HG02798 (cell line): ENCODE measurements at regions not wholly inside any gene's neighbourhood (a gene's known extent, or its start where the extent isn't known, plus 50 kb on each side); places are given as distances from the start of the nearest gene placed in this dataset.
A peak's percentile ranks its signal among the peaks of the same experiment; 100 is the strongest.
"Not testable (repeated sequence)": the region's sequence is repeated elsewhere in the genome, so short reads cannot be mapped to it uniquely, and the experiment has no call there.

Experiments used
- ATAC-seq: cut with Tn5 transposase; IDR thresholded peaks from one replicate; pipeline ENCODE4 v1.9.1; 2021; ENCODE audit warnings: mild to moderate bottlenecking; ENCODE audit not compliant: unreplicated experiment, poor library complexity

- ATAC-seq: no peak
Measured at GRCh38 chr18:70981400-70982140, 692.7 kb downstream of the SOCS6 start.

- no peak for ATAC-seq
Measured at GRCh38 chr18:70973626-70974025, 684.8 kb downstream of the SOCS6 start.

GRCh38 chr18:70966419-70966818, 677.6 kb downstream of the SOCS6 start:
- no peak for ATAC-seq

- no peak for ATAC-seq
Measured at GRCh38 chr18:70961939-70962338, 673.1 kb downstream of the SOCS6 start.

GRCh38 chr18:70956554-70956953, 667.7 kb downstream of the SOCS6 start:
- no peak for ATAC-seq

- ATAC-seq: no peak
Measured at GRCh38 chr18:70936160-70936559, 647.3 kb downstream of the SOCS6 start.

- ATAC-seq: no peak
Measured at GRCh38 chr18:70931942-70932814, 643.3 kb downstream of the SOCS6 start.

GRCh38 chr18:70920840-70921374, 632.1 kb downstream of the SOCS6 start:
- no peak for ATAC-seq

- ATAC-seq: no peak
Measured at GRCh38 chr18:70907673-70908072, 618.8 kb downstream of the SOCS6 start.

- ATAC-seq: no peak
Measured at GRCh38 chr18:70892381-70892780, 603.5 kb downstream of the SOCS6 start.

GRCh38 chr18:70870292-70870691, 581.4 kb downstream of the SOCS6 start:
- no peak for ATAC-seq

GRCh38 chr18:70848329-70848728, 559.5 kb downstream of the SOCS6 start:
- ATAC-seq: no peak

GRCh38 chr18:70840649-70841048, 551.8 kb downstream of the SOCS6 start:
- ATAC-seq: no peak

- ATAC-seq: no peak
Measured at GRCh38 chr18:70827632-70828031, 538.8 kb downstream of the SOCS6 start.

GRCh38 chr18:70826571-70826970, 537.7 kb downstream of the SOCS6 start:
- ATAC-seq: no peak

- no peak for ATAC-seq
Measured at GRCh38 chr18:70822691-70823090, 533.8 kb downstream of the SOCS6 start.

- ATAC-seq: no peak
Measured at GRCh38 chr18:70822117-70822516, 533.3 kb downstream of the SOCS6 start.

GRCh38 chr18:70808481-70809056, 519.7 kb downstream of the SOCS6 start:
- ATAC-seq: no peak

GRCh38 chr18:70781860-70782453, 493.1 kb downstream of the SOCS6 start:
- ATAC-seq: peak; percentile 97

- not testable (repeated sequence) for ATAC-seq
Measured at GRCh38 chr18:70766254-70766653, 477.4 kb downstream of the SOCS6 start.
